ENCODE measurements at regions not wholly inside any gene's neighbourhood (a gene's known extent, or its start where the extent isn't known, plus 50 kb on each side); places are given as distances from the start of the nearest gene placed in this dataset.

DNA sequence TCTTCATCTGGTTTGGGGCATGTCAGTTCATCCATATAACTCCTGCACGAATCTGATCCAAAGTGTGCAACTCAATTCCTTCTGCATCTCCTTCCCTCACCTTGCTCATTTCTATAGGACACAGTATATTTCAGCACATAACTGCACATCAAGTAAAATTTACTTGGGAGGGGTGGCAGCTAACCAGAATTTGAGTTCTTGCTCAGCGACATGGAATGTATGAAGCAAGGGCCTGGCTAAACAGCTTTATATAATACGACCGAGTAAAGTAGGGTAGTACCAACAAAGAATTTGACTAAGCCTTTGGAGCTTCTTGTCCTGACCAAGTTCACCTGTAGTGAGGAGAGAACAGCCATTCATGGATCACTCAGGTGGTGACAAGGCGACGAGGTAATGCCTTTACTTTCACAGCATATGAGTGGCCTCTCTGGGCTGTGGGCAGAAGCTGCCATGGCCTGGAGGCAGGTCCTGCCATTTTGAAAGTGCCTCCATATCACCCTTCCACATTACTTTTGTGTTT lies 570.2 kb upstream of the TNP1 start:
- Histone ChIP-seq H3K9me2 (replicated peaks; ENCODE audit: control insufficient read depth, low read length) (no peaks in the 10 kb centered on the region), H3K27me3 (ENCODE audit: control insufficient read depth, low read length) (no peaks in the 10 kb centered on the region), H3K79me2 (ENCODE audit: control insufficient read depth, low read length) (no peaks in the 10 kb centered on the region), H3K9me3 (ENCODE audit: control insufficient read depth, insufficient read depth, low read length) (no peaks in the 10 kb centered on the region), H3K36me3 (ENCODE audit: control insufficient read depth, low read length) (no peaks in the 10 kb centered on the region), H3K27ac (ENCODE audit: low read depth, low read length) (no peak overlapping the region), H3F3A (ENCODE audit: control insufficient read depth, insufficient read depth) (no peaks in the 10 kb centered on the region), H3K4me2 (ENCODE audit: low read length) (no peak overlapping the region), H3K4me1 (ENCODE audit: control insufficient read depth, low read length) (no peaks in the 10 kb centered on the region), H3K4me3 (ENCODE audit: low read length) (no peak overlapping the region), H4K20me1 (ENCODE audit: control insufficient read depth, insufficient read depth, low read depth, low read length) (no peaks in the 10 kb centered on the region)
- TF ChIP-seq EZH2phosphoT487 (IDR thresholded peaks at IDR 0.05; ENCODE audit: borderline replicate concordance, low read length): no peak
- TF ChIP-seq, protein P1, sequence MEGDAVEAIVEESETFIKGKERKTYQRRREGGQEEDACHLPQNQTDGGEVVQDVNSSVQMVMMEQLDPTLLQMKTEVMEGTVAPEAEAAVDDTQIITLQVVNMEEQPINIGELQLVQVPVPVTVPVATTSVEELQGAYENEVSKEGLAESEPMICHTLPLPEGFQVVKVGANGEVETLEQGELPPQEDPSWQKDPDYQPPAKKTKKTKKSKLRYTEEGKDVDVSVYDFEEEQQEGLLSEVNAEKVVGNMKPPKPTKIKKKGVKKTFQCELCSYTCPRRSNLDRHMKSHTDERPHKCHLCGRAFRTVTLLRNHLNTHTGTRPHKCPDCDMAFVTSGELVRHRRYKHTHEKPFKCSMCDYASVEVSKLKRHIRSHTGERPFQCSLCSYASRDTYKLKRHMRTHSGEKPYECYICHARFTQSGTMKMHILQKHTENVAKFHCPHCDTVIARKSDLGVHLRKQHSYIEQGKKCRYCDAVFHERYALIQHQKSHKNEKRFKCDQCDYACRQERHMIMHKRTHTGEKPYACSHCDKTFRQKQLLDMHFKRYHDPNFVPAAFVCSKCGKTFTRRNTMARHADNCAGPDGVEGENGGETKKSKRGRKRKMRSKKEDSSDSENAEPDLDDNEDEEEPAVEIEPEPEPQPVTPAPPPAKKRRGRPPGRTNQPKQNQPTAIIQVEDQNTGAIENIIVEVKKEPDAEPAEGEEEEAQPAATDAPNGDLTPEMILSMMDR (IDR thresholded peaks at IDR 0.05; ENCODE audit: low read depth, low read length, poor library complexity, severe bottlenecking): no peak

- Histone ChIP-seq H3F3A (ENCODE audit: control insufficient read depth, insufficient read depth) (no peaks in the 10 kb centered on the region), H3K79me2 (ENCODE audit: control insufficient read depth, low read length) (no peaks in the 10 kb centered on the region), H3K4me2 (ENCODE audit: low read length) (no peak overlapping the region), H3K4me3 (ENCODE audit: low read length) (no peak overlapping the region), H3K36me3 (ENCODE audit: control insufficient read depth, low read length) (no peaks in the 10 kb centered on the region), H4K20me1 (ENCODE audit: control insufficient read depth, insufficient read depth, low read depth, low read length) (no peaks in the 10 kb centered on the region), H3K27ac (ENCODE audit: low read depth, low read length) (no peak overlapping the region), H3K27me3 (ENCODE audit: control insufficient read depth, low read length) (peaks cover 8% of the 10 kb centered on the region; the same call in 1 of the 2 replicates), H3K9me2 (replicated peaks; ENCODE audit: control insufficient read depth, low read length) (no peaks in the 10 kb centered on the region), H3K4me1 (ENCODE audit: control insufficient read depth, low read length) (no peaks in the 10 kb centered on the region), H3K9me3 (ENCODE audit: control insufficient read depth, insufficient read depth, low read length) (no peaks in the 10 kb centered on the region)
- TF ChIP-seq EZH2phosphoT487 (IDR thresholded peaks at IDR 0.05; ENCODE audit: borderline replicate concordance, low read length): no peak
- TF ChIP-seq, protein P1 (IDR thresholded peaks at IDR 0.05; ENCODE audit: low read depth, low read length, poor library complexity, severe bottlenecking): no peak
These were observed 562.0 kb upstream of the TNP1 start for GRCh38 chr2:217421834-217422233.

- Histone ChIP-seq H4K20me1 (ENCODE audit: control insufficient read depth, insufficient read depth, low read depth, low read length) (no peaks in the 10 kb centered on the region), H3K4me2 (ENCODE audit: low read length) (no peak overlapping the region), H3K4me1 (ENCODE audit: control insufficient read depth, low read length) (no peaks in the 10 kb centered on the region), H3K9me2 (replicated peaks; ENCODE audit: control insufficient read depth, low read length) (no peaks in the 10 kb centered on the region), H3K27ac (ENCODE audit: low read depth, low read length) (no peak overlapping the region), H3K27me3 (ENCODE audit: control insufficient read depth, low read length) (peaks cover 8% of the 10 kb centered on the region; the same call in 1 of the 2 replicates), H3F3A (ENCODE audit: control insufficient read depth, insufficient read depth) (no peaks in the 10 kb centered on the region), H3K9me3 (ENCODE audit: control insufficient read depth, insufficient read depth, low read length) (no peaks in the 10 kb centered on the region), H3K36me3 (ENCODE audit: control insufficient read depth, low read length) (no peaks in the 10 kb centered on the region), H3K4me3 (ENCODE audit: low read length) (no peak overlapping the region), H3K79me2 (ENCODE audit: control insufficient read depth, low read length) (no peaks in the 10 kb centered on the region)
- no peak for TF ChIP-seq EZH2phosphoT487 (IDR thresholded peaks at IDR 0.05; ENCODE audit: borderline replicate concordance, low read length)
- TF ChIP-seq, protein P1 (IDR thresholded peaks at IDR 0.05; ENCODE audit: low read depth, low read length, poor library complexity, severe bottlenecking): no peak
These were observed 561.0 kb upstream of the TNP1 start for GRCh38 chr2:217420854-217421253.

Measured in DOHH2 (cell line).